IPS DF 6.9 (cell line): ENCODE measurements at regions not wholly inside any gene's neighbourhood (a gene's known extent, or its start where the extent isn't known, plus 50 kb on each side); places are given as distances from the start of the nearest gene placed in this dataset.
"Not testable (repeated sequence)": the region's sequence is repeated elsewhere in the genome, so short reads cannot be mapped to it uniquely, and the experiment has no call there.

ENCODE experiments used
- DNase-seq: peaks from one replicate; pipeline ENCODE4 v3.0.0-alpha.2; 2013; ENCODE audit warnings: low read depth, low spot score
- H3K27ac ChIP-seq: one replicate; pipeline ENCODE4 v1.5.1; 2013; ENCODE audit warnings: low read length, control low read depth
- H3K27me3 ChIP-seq: 2 replicates; pipeline ENCODE4 v1.6.1; 2013; ENCODE audit warnings: mild to moderate bottlenecking, low read length; ENCODE audit not compliant: control insufficient read depth, insufficient read depth
- H3K36me3 ChIP-seq: 2 replicates; pipeline ENCODE4 v1.6.1; 2013; ENCODE audit warnings: low read length; ENCODE audit not compliant: control insufficient read depth, insufficient read depth
- H3K4me1 ChIP-seq: 2 replicates; pipeline ENCODE4 v1.6.1; 2013; ENCODE audit warnings: low read length; ENCODE audit not compliant: control insufficient read depth, insufficient read depth
- H3K4me3 ChIP-seq: 2 replicates; pipeline ENCODE4 v1.5.1; 2013; ENCODE audit warnings: mild to moderate bottlenecking, low read length
- H3K9me3 ChIP-seq: 2 replicates; pipeline ENCODE4 v1.6.1; 2013; ENCODE audit warnings: low read length, inconsistent platforms; ENCODE audit not compliant: control insufficient read depth, insufficient read depth
- WGBS: extraction: QIAGEN DNeasy Blood & Tissue Kit; methylation state at CpG from one replicate; pipeline ENCODE4 v1.1.7; 2013; ENCODE audit warnings: mixed read lengths, missing lambda C conversion rate; ENCODE audit not compliant: insufficient read length, insufficient coverage; 5-methylcytosine and 5-hydroxymethylcytosine counted together

GRCh38 chr2:89874810-89875595, 1183.5 kb downstream of the RPIA start:
- not testable (repeated sequence) for H3K9me3 ChIP-seq, H3K4me1 ChIP-seq, DNase-seq, H3K36me3 ChIP-seq, H3K4me3 ChIP-seq, H3K27me3 ChIP-seq, H3K27ac ChIP-seq
- no CpG with 5 or more reads among the region's 9 CpGs for WGBS

GRCh38 chr2:89876445-89876844, 1185.0 kb downstream of the RPIA start:
- not testable (repeated sequence) for H3K36me3 ChIP-seq, DNase-seq, H3K4me3 ChIP-seq, H3K27me3 ChIP-seq, H3K4me1 ChIP-seq, H3K9me3 ChIP-seq, H3K27ac ChIP-seq
- WGBS, result no CpG with 5 or more reads among the region's 1 CpG

GRCh38 chr2:89876878-89877277, 1185.4 kb downstream of the RPIA start:
- WGBS, result no CpG with 5 or more reads among the region's 6 CpGs

GRCh38 chr2:89882880-89883279, 1191.4 kb downstream of the RPIA start:
- no CpG with 5 or more reads among the region's 1 CpG for WGBS
- not testable (repeated sequence) for H3K27ac ChIP-seq, DNase-seq, H3K4me1 ChIP-seq, H3K9me3 ChIP-seq, H3K4me3 ChIP-seq, H3K36me3 ChIP-seq, H3K27me3 ChIP-seq

More at GRCh38 chr2:89876878-89877277, 1185.4 kb downstream of the RPIA start:
- H3K4me3 ChIP-seq, H3K4me1 ChIP-seq, H3K27ac ChIP-seq, H3K36me3 ChIP-seq, H3K27me3 ChIP-seq, DNase-seq, H3K9me3 ChIP-seq: not testable (repeated sequence)

GRCh38 chr2:89883624-89884023, 1192.2 kb downstream of the RPIA start:
- not testable (repeated sequence) for H3K4me3 ChIP-seq, H3K36me3 ChIP-seq
- WGBS, result no CpG with 5 or more reads among the region's 2 CpGs

GRCh38 chr2:89885071-89885470, 1193.6 kb downstream of the RPIA start:
- not testable (repeated sequence) for DNase-seq, H3K4me1 ChIP-seq, H3K27me3 ChIP-seq, H3K9me3 ChIP-seq, H3K27ac ChIP-seq, H3K36me3 ChIP-seq, H3K4me3 ChIP-seq
- WGBS, result no CpG with 5 or more reads among the region's 5 CpGs

More at GRCh38 chr2:89883624-89884023, 1192.2 kb downstream of the RPIA start:
- not testable (repeated sequence) for H3K4me1 ChIP-seq, H3K9me3 ChIP-seq, DNase-seq, H3K27me3 ChIP-seq, H3K27ac ChIP-seq

- H3K9me3 ChIP-seq, H3K4me3 ChIP-seq, H3K27me3 ChIP-seq, H3K4me1 ChIP-seq, H3K27ac ChIP-seq, H3K36me3 ChIP-seq, DNase-seq: not testable (repeated sequence)
- no CpG with 5 or more reads among the region's 4 CpGs for WGBS
Observed at GRCh38 chr2:89888693-89889092, 1197.2 kb downstream of the RPIA start.

- not testable (repeated sequence) for H3K36me3 ChIP-seq, DNase-seq, H3K4me3 ChIP-seq, H3K27ac ChIP-seq, H3K27me3 ChIP-seq, H3K4me1 ChIP-seq, H3K9me3 ChIP-seq
- WGBS, result no CpG with 5 or more reads among the region's 7 CpGs
Observed at GRCh38 chr2:89890185-89890773, 1198.8 kb downstream of the RPIA start.

- no CpG with 5 or more reads among the region's 4 CpGs for WGBS
- H3K27ac ChIP-seq, H3K36me3 ChIP-seq, DNase-seq, H3K4me3 ChIP-seq, H3K9me3 ChIP-seq, H3K27me3 ChIP-seq, H3K4me1 ChIP-seq: not testable (repeated sequence)
Observed at GRCh38 chr2:89894988-89895387, 1203.5 kb downstream of the RPIA start.

- H3K9me3 ChIP-seq, H3K4me1 ChIP-seq, H3K36me3 ChIP-seq, H3K4me3 ChIP-seq, H3K27me3 ChIP-seq, H3K27ac ChIP-seq, DNase-seq: not testable (repeated sequence)
- no CpG with 5 or more reads among the region's 6 CpGs for WGBS
Observed at GRCh38 chr2:89895629-89896028, 1204.2 kb downstream of the RPIA start.

- not testable (repeated sequence) for DNase-seq, H3K36me3 ChIP-seq, H3K27me3 ChIP-seq, H3K4me3 ChIP-seq, H3K4me1 ChIP-seq, H3K27ac ChIP-seq, H3K9me3 ChIP-seq
- WGBS, result no CpG with 5 or more reads among the region's 2 CpGs
Observed at GRCh38 chr2:89927018-89927417, 1235.5 kb downstream of the RPIA start.
